ENCODE measurements at regions not wholly inside any gene's neighbourhood (a gene's known extent, or its start where the extent isn't known, plus 50 kb on each side); places are given as distances from the start of the nearest gene placed in this dataset.
"Not testable (repeated sequence)": the region's sequence is repeated elsewhere in the genome, so short reads cannot be mapped to it uniquely, and the experiment has no call there.

- DNase-seq: no peak
Measured at GRCh38 chr9:102497709-102498108, 497.4 kb upstream of the CYLC2 start.

- not testable (repeated sequence) for DNase-seq
Measured at GRCh38 chr9:102486976-102487375, 508.2 kb upstream of the CYLC2 start.

GRCh38 chr9:102483651-102484050 is 511.5 kb upstream of the CYLC2 start:
- no peak for DNase-seq

GRCh38 chr9:102482776-102483175 is 512.4 kb upstream of the CYLC2 start:
- DNase-seq: no peak

GRCh38 chr9:102479191-102479590 is 515.9 kb upstream of the CYLC2 start:
- DNase-seq: no peak

GRCh38 chr9:102474357-102474756 is 520.8 kb upstream of the CYLC2 start:
- DNase-seq: no peak

GRCh38 chr9:102469430-102469829 is 525.7 kb upstream of the CYLC2 start:
- not testable (repeated sequence) for DNase-seq

- no peak for DNase-seq
Measured at GRCh38 chr9:102461156-102461819, 533.8 kb upstream of the CYLC2 start.

GRCh38 chr9:102459828-102460227 is 535.3 kb upstream of the CYLC2 start:
- no peak for DNase-seq

- DNase-seq: no peak
Measured at GRCh38 chr9:102456562-102456961, 538.6 kb upstream of the CYLC2 start.

- no peak for DNase-seq
Measured at GRCh38 chr9:102445906-102446305, 549.2 kb upstream of the CYLC2 start.

GRCh38 chr9:102445181-102445747 is 549.9 kb upstream of the CYLC2 start:
- DNase-seq: no peak

GRCh38 chr9:102439583-102439982 is 555.5 kb upstream of the CYLC2 start:
- DNase-seq: no peak

- not testable (repeated sequence) for DNase-seq
Measured at GRCh38 chr9:102436599-102436998, 558.5 kb upstream of the CYLC2 start.

- no peak for DNase-seq
Measured at GRCh38 chr9:102435427-102435826, 559.7 kb upstream of the CYLC2 start.

GRCh38 chr9:102434545-102434944 is 560.6 kb upstream of the CYLC2 start:
- no peak for DNase-seq

- DNase-seq: no peak
Measured at GRCh38 chr9:102428305-102428704, 566.8 kb upstream of the CYLC2 start.

GRCh38 chr9:102416251-102416650 is 578.9 kb upstream of the CYLC2 start:
- DNase-seq: not testable (repeated sequence)

GRCh38 chr9:102405218-102405867 is 589.8 kb upstream of the CYLC2 start:
- no peak for DNase-seq

- DNase-seq: no peak
Measured at GRCh38 chr9:102403514-102403913, 591.6 kb upstream of the CYLC2 start.

GRCh38 chr9:102398205-102398604 is 596.9 kb upstream of the CYLC2 start:
- no peak for DNase-seq

GRCh38 chr9:102385620-102386019 is 609.5 kb upstream of the CYLC2 start:
- DNase-seq: not testable (repeated sequence)

- DNase-seq: no peak
Measured at GRCh38 chr9:102362470-102363132, 624.2 kb upstream of the GRIN3A start.

GRCh38 chr9:102360846-102361245 is 622.4 kb upstream of the GRIN3A start:
- no peak for DNase-seq
